B cell (primary cell): ENCODE measurements at regions not wholly inside any gene's neighbourhood (a gene's known extent, or its start where the extent isn't known, plus 50 kb on each side); places are given as distances from the start of the nearest gene placed in this dataset.

ENCODE experiments used
- ATAC-seq: fragments of 200-7000 bp; cut with Tn5 transposase; one replicate; pipeline ENCODE4 v1.10.0; 2021; ENCODE audit warnings: low read depth, mild to moderate bottlenecking, moderate number of reproducible peaks, moderate library complexity
- CTCF ChIA-PET: fragments of 350-600 bp; sonication (Branson Sonifier 250); formaldehyde crosslinking; loops from one replicate; lab custom pipeline; 2021; ENCODE audit warnings: antibody characterized with exemption, inconsistent platforms; lab: Charles Lee
- POLR2A ChIA-PET: fragments of 350-600 bp; sonication (Branson Sonifier 250); formaldehyde crosslinking; loops from one replicate; lab custom pipeline; 2021; ENCODE audit warnings: antibody characterized with exemption; lab: Charles Lee
- DNase-seq: peaks from one replicate; pipeline ENCODE4 v3.0.0; 2013
- H2AFZ ChIP-seq: 2 replicates; pipeline ENCODE4 v1.6.1; 2012; ENCODE audit warnings: mild to moderate bottlenecking, low read depth, low read length; ENCODE audit not compliant: insufficient read depth, poor library complexity, severe bottlenecking
- H3K27ac ChIP-seq, 2 donors: 1 replicate in 1 of 2; 2 replicates in 1 of 2; pipeline ENCODE4 v1.5.1; 2012 to 2013; ENCODE audit warnings: low read length in 2 of 2, mild to moderate bottlenecking in 2 of 2, moderate library complexity in 1 of 2
- H3K27me3 ChIP-seq, 4 experiments: fragments of 200-600 bp in 1 of 4; sonication (generic) in 1 of 4; replicated peaks in 1 of 4; 1 replicate in 2 of 4; 2 replicates in 2 of 4; pipeline versions ENCODE4 v1.6.1 to v1.7.0; 2013 to 2016; ENCODE audit warnings: low read length in 3 of 4, mild to moderate bottlenecking in 2 of 4, mixed read lengths in 1 of 4, moderate library complexity in 1 of 4; ENCODE audit not compliant: insufficient read depth in 4 of 4, control insufficient read depth in 3 of 4; ENCODE audit errors: control extremely low read depth in 1 of 4
- H3K36me3 ChIP-seq, 2 experiments: replicated peaks in 1 of 2; 1 replicate in 1 of 2; 2 replicates in 1 of 2; pipeline versions ENCODE4 v1.6.1 to v1.7.1; 2013; ENCODE audit warnings: low read length in 1 of 2; ENCODE audit not compliant: insufficient read depth in 2 of 2, control insufficient read depth in 1 of 2; ENCODE audit errors: control extremely low read depth in 1 of 2, extremely low read depth in 1 of 2
- H3K4me1 ChIP-seq, 2 donors: fragments of 200-600 bp in 1 of 2; sonication (generic) in 1 of 2; 1 replicate in 1 of 2; 2 replicates in 1 of 2; pipeline versions ENCODE4 v1.5.1 to v1.6.1; 2013 to 2017; ENCODE audit warnings: low read length in 2 of 2; ENCODE audit not compliant: control insufficient read depth in 2 of 2, insufficient read depth in 2 of 2
- H3K4me2 ChIP-seq: replicated peaks from 2 replicates; pipeline ENCODE3; 2012; ENCODE audit warnings: mild to moderate bottlenecking, low read depth, low read length; ENCODE audit not compliant: poor library complexity, severe bottlenecking
- H3K4me3 ChIP-seq, 5 experiments: fragments of 200-600 bp in 1 of 5; sonication (generic) in 1 of 5; 1 replicate in 3 of 5; 2 replicates in 2 of 5; pipeline versions ENCODE4 v1.5.1 to v1.7.0; 2011 to 2016; ENCODE audit warnings: low read length in 4 of 5, mild to moderate bottlenecking in 4 of 5, low read depth in 2 of 5, control low read depth in 1 of 5, moderate library complexity in 1 of 5; ENCODE audit not compliant: insufficient read depth in 1 of 5; ENCODE audit errors: control extremely low read depth in 1 of 5, extremely low read depth in 1 of 5
- H3K79me2 ChIP-seq: fragments of 200-600 bp; sonication (generic); one replicate; pipeline ENCODE4 v1.6.0; 2016; ENCODE audit warnings: low read length; ENCODE audit not compliant: control insufficient read depth, insufficient read depth
- H3K9ac ChIP-seq: fragments of 200-600 bp; sonication (generic); 2 replicates; pipeline ENCODE4 v1.6.1; 2017; ENCODE audit warnings: mild to moderate bottlenecking, low read length, moderate library complexity
- H3K9me3 ChIP-seq, 3 donors: one replicate each; pipeline versions ENCODE4 v1.6.1 to v1.7.1; 2013; ENCODE audit warnings: low read length in 2 of 3; ENCODE audit not compliant: control insufficient read depth in 2 of 3, insufficient read depth in 1 of 3; ENCODE audit errors: control extremely low read depth in 1 of 3
- H4K20me1 ChIP-seq: 2 replicates; pipeline ENCODE4 v1.6.0; 2012; ENCODE audit warnings: mild to moderate bottlenecking, low read length; ENCODE audit not compliant: insufficient read depth, control insufficient read depth, poor library complexity, severe bottlenecking
- H3K27ac Mint-ChIP-seq: one replicate; pipeline ENCODE4 v1.8.0; 2021; ENCODE audit warnings: mixed read lengths
- H3K27me3 Mint-ChIP-seq: one replicate; pipeline ENCODE4 v1.8.0; 2021; ENCODE audit warnings: mixed read lengths
- H3K4me1 Mint-ChIP-seq: one replicate; pipeline ENCODE4 v1.8.0; 2021; ENCODE audit warnings: mixed read lengths
- H3K4me3 Mint-ChIP-seq: one replicate; pipeline ENCODE4 v1.8.0; 2021; ENCODE audit warnings: mixed read lengths
- H3K9me3 Mint-ChIP-seq: one replicate; pipeline ENCODE4 v1.8.0; 2022; ENCODE audit warnings: mixed read lengths; ENCODE audit not compliant: insufficient read depth
- EZH2 ChIP-seq: IDR thresholded peaks from 2 replicates; pipeline ENCODE4 v1.6.1; 2012; ENCODE audit warnings: borderline replicate concordance, low read depth, mild to moderate bottlenecking, moderate library complexity, low read length; ENCODE audit not compliant: insufficient read depth, poor library complexity, severe bottlenecking
- WGBS: methylation state at CpG from one replicate; pipeline ENCODE4 v1.1.5; 2013; ENCODE audit warnings: missing lambda C conversion rate; ENCODE audit not compliant: insufficient coverage; 5-methylcytosine and 5-hydroxymethylcytosine counted together
- intact Hi-C: fragments of 100-400 bp; cut with micrococcal nuclease; formaldehyde crosslinking; loops from one replicate; pipeline ENCODE4 v1.10.0; 2022
- TF ChIP-seq, protein P1 (sequence below): fragments of 200-600 bp; IDR thresholded peaks from one replicate; pipeline ENCODE4 v1.8.0; 2022; ENCODE audit warnings: antibody characterized with exemption, mild to moderate bottlenecking

DNA sequence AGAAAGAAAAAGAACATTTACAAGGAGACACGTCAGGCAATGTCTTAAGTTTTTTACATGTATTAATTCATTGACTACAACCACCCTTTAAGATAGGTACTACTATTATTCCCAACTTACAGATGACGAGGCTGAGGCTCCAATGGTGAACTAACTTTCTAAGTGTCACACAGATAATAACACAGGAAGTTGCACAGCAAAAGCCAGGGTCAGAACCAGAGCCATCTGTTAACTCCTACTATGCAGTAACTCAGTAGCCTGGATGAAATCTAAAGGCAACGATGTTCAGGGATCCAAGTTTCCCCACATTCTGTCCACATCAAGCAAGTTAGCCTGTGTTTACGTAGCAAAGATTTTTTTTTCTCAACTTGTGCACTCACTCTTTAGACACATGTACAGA lies 371.7 kb downstream of the PTPRC start:
- Histone ChIP-seq H3K27ac (no peak overlapping the region), H3K4me2 (peak overlapping the region; percentile 1), H4K20me1 (no peaks in the 10 kb centered on the region), H3K9me3 (no peaks in the 10 kb centered on the region), H3K4me3 (peak overlapping the region in 1 of 5 experiments; percentile 7), H3K36me3 (no peaks in the 10 kb centered on the region), H3K79me2 (no peaks in the 10 kb centered on the region), H3K4me1 (peaks cover 16 to 22% of the 10 kb centered on the region in 2 donors), H2AFZ (peak overlapping the region; percentile 7), H3K27me3 (no peaks in the 10 kb centered on the region), H3K9ac (no peak overlapping the region)
- Mint-ChIP-seq H3K4me1 (peaks cover 26% of the 10 kb centered on the region), H3K27ac (no peak overlapping the region), H3K4me3 (no peak overlapping the region), H3K27me3 (no peaks in the 10 kb centered on the region), H3K9me3 (no peaks in the 10 kb centered on the region)
- no peak for ATAC-seq
- POLR2A ChIA-PET: interaction anchor here (0.6 kb wide), 1 partner anchor 255 kb away, joined by 3 read pairs; no protein-coding TSS in a partner anchor
- intact Hi-C loops: no loop called here
- WGBS: 40% methylated on average over 3 of the region's 4 CpGs
- CTCF ChIA-PET: no interaction called here
- no peak for TF ChIP-seq EZH2
- TF ChIP-seq, protein P1, sequence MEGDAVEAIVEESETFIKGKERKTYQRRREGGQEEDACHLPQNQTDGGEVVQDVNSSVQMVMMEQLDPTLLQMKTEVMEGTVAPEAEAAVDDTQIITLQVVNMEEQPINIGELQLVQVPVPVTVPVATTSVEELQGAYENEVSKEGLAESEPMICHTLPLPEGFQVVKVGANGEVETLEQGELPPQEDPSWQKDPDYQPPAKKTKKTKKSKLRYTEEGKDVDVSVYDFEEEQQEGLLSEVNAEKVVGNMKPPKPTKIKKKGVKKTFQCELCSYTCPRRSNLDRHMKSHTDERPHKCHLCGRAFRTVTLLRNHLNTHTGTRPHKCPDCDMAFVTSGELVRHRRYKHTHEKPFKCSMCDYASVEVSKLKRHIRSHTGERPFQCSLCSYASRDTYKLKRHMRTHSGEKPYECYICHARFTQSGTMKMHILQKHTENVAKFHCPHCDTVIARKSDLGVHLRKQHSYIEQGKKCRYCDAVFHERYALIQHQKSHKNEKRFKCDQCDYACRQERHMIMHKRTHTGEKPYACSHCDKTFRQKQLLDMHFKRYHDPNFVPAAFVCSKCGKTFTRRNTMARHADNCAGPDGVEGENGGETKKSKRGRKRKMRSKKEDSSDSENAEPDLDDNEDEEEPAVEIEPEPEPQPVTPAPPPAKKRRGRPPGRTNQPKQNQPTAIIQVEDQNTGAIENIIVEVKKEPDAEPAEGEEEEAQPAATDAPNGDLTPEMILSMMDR: no peak
- DNase-seq: peak; percentile 10

DNA sequence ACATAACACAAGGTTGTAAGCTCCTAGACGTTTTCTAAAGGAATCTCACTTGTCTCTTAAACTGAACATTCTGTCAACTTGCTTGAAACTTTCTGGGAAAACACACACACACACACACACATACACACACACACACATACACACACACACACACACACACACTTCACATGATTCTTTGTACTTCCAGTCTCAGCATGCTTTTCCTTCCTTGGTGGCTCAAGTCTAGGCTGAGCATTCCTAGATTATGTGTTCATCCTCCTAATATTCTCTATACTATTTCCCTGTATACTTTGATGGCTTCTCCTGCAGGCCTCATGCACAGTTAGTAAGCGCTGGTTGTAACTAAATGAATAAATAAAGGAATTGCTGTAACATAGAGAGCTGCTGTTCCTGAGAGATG lies 372.1 kb downstream of the PTPRC start:
- H3K4me3 Mint-ChIP-seq: no peak overlapping the region
- no peaks in the 10 kb centered on the region for H3K79me2 ChIP-seq
- DNase-seq: no peak
- H3K27me3 Mint-ChIP-seq: no peaks in the 10 kb centered on the region
- no peak overlapping the region for H3K27ac ChIP-seq
- TF ChIP-seq EZH2: no peak
- peaks cover 26% of the 10 kb centered on the region for H3K4me1 Mint-ChIP-seq
- no peak overlapping the region for H3K27ac Mint-ChIP-seq
- no peaks in the 10 kb centered on the region for H4K20me1 ChIP-seq
- peaks cover 16 to 22% of the 10 kb centered on the region in 2 donors for H3K4me1 ChIP-seq
- 56% methylated on average over 1 of the region's 2 CpGs for WGBS
- ATAC-seq: no peak
- intact Hi-C loops: no loop called here
- H3K36me3 ChIP-seq: no peaks in the 10 kb centered on the region
- H3K4me3 ChIP-seq: no peak overlapping the region
- ChIA-PET CTCF (interaction anchor here (1.0 kb wide), 1 partner anchor 29 kb away, joined by 5 read pairs; no protein-coding TSS in a partner anchor), POLR2A (interaction anchor here (0.6 kb wide), 1 partner anchor 256 kb away, joined by 3 read pairs; no protein-coding TSS in a partner anchor)
- H3K4me2 ChIP-seq: no peak overlapping the region
- H3K9me3 ChIP-seq: no peaks in the 10 kb centered on the region
- no peak overlapping the region for H3K9ac ChIP-seq
- H3K27me3 ChIP-seq: no peaks in the 10 kb centered on the region
- no peak overlapping the region for H2AFZ ChIP-seq
- H3K9me3 Mint-ChIP-seq: no peaks in the 10 kb centered on the region
